Suprapubic skin (tissue), 4 donors: ENCODE measurements at regions not wholly inside any gene's neighbourhood (a gene's known extent, or its start where the extent isn't known, plus 50 kb on each side); places are given as distances from the start of the nearest gene placed in this dataset.
"Not testable (repeated sequence)": the region's sequence is repeated elsewhere in the genome, so short reads cannot be mapped to it uniquely, and the experiment has no call there.

Experiments
- DNase-seq, 2 donors: peaks; one replicate each; pipeline ENCODE4 v3.0.0-alpha.2; 2019; ENCODE audit warnings: low spot score in 2 of 2
- H3K27ac ChIP-seq: fragments of 200-600 bp; sonication (generic); one replicate; pipeline ENCODE4 v1.5.1; 2019
- H3K27me3 ChIP-seq: fragments of 200-600 bp; sonication (generic); one replicate; pipeline ENCODE4 v1.5.1; 2019
- H3K36me3 ChIP-seq: fragments of 200-600 bp; sonication (generic); one replicate; pipeline ENCODE4 v1.5.1; 2019
- H3K4me1 ChIP-seq: fragments of 200-600 bp; sonication (generic); one replicate; pipeline ENCODE4 v1.5.1; 2019
- H3K4me3 ChIP-seq: fragments of 200-600 bp; sonication (generic); one replicate; pipeline ENCODE4 v1.5.1; 2019; ENCODE audit warnings: mild to moderate bottlenecking
- H3K9me3 ChIP-seq: fragments of 200-600 bp; sonication (generic); one replicate; pipeline ENCODE4 v1.5.1; 2019
- EP300 ChIP-seq: sonication (generic); formaldehyde crosslinking; IDR thresholded peaks from one replicate; pipeline ENCODE4 v1.6.1; 2017; ENCODE audit warnings: antibody characterized with exemption
- POLR2A ChIP-seq, 2 donors: fragments of 450-650 bp; IDR thresholded peaks; one replicate each; pipeline ENCODE4 v1.6.1; 2017; ENCODE audit warnings: antibody characterized with exemption in 2 of 2, mild to moderate bottlenecking in 2 of 2, moderate library complexity in 2 of 2
- POLR2AphosphoS5 ChIP-seq, 3 donors: sonication (generic); formaldehyde crosslinking; IDR thresholded peaks; one replicate each; pipeline ENCODE4 v1.6.1; 2017; ENCODE audit warnings: antibody characterized with exemption in 3 of 3
- WGBS: methylation state at CpG from one replicate; pipeline ENCODE4 v1.1.5; 2018; 5-methylcytosine and 5-hydroxymethylcytosine counted together
- TF ChIP-seq, protein P1 (sequence below), 2 donors: fragments of 200-600 bp in 1 of 2; fragments of 450-650 bp in 1 of 2; sonication (generic) in 1 of 2; IDR thresholded peaks; one replicate each; pipeline ENCODE4 v1.5.1; 2016 to 2019; ENCODE audit warnings: antibody characterized with exemption in 2 of 2, mild to moderate bottlenecking in 1 of 2, moderate library complexity in 1 of 2

DNA sequence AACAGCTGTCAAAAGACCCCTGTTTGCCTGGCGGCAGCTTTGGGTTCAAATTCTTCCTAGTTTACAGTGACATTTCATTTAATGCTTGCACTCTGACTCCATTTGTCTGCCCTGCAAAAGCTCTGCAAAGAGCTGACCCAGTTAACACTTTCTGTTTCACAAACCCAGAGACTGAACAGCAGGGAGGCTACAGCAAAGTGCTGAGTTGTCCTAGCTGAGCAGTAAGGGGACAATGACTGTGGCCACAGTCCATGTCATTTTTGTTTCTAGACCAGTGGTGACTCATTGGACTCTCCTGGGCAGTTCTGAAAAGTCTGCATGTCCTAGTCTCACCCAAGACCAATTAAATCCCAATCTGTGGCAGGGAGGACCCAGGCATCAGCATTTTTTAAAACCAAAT, 994.8 kb upstream of the WWC1 start:
- Histone ChIP-seq H3K9me3 (no peaks in the 10 kb centered on the region), H3K36me3 (no peaks in the 10 kb centered on the region), H3K27ac (no peak overlapping the region), H3K27me3 (no peaks in the 10 kb centered on the region), H3K4me3 (no peak overlapping the region), H3K4me1 (peaks cover 31% of the 10 kb centered on the region)
- TF ChIP-seq POLR2A (IDR thresholded peaks at IDR 0.05) (no peak), EP300 (no peak)
- WGBS, result 24% methylated on average over 1 of the region's 1 CpG
- no peak for DNase-seq

DNA sequence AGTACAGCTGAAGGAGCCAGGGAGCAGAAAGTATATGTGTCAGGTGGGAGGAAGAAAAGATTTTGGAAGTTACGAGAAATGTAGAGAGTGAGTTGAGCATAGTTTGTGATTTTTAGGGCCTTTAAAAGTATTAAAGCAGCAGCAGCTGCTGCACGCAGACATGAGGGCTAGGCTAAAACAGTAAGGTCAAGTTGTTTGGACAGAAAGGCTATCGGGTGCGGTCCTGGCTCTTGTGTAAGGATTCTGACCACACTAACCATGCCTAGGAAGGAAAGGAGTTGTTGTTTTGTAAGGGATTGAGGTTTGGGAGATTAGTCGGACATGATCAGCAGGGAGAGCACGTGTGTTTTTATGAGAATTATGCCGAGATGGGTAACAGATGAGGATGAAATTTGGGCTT, 991.6 kb upstream of the WWC1 start:
- H3K36me3 ChIP-seq, H3K27me3 ChIP-seq: not testable (repeated sequence)
- WGBS, result 80% methylated on average over 7 of the region's 7 CpGs

DNA sequence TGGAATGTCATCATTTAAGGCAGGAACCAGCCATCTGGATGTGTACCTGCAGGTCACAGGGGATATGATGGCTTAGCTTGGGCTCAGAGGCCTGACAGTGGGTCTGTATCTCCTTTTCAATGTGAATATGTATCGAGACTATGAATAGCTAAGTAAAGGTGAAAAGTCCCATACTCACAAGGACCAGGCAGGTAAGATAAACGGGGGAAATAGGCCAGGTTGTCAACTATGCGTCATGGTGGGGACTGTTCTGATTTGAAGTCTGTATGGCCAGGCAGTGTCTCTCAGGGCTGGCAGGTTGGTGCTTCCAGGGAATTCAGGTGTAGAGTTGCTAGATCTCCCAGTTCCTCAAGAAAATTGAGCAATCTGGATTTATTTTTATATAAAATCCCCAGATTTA, 987.9 kb upstream of the WWC1 start:
- Histone ChIP-seq H3K27me3 (no peaks in the 10 kb centered on the region), H3K4me1 (no peaks in the 10 kb centered on the region), H3K4me3 (no peak overlapping the region), H3K36me3 (no peaks in the 10 kb centered on the region), H3K27ac (no peak overlapping the region), H3K9me3 (no peaks in the 10 kb centered on the region)
- 93% methylated on average over 3 of the region's 3 CpGs for WGBS
- no peak for TF ChIP-seq POLR2AphosphoS5 (IDR thresholded peaks at IDR 0.05)
- TF ChIP-seq, protein P1, sequence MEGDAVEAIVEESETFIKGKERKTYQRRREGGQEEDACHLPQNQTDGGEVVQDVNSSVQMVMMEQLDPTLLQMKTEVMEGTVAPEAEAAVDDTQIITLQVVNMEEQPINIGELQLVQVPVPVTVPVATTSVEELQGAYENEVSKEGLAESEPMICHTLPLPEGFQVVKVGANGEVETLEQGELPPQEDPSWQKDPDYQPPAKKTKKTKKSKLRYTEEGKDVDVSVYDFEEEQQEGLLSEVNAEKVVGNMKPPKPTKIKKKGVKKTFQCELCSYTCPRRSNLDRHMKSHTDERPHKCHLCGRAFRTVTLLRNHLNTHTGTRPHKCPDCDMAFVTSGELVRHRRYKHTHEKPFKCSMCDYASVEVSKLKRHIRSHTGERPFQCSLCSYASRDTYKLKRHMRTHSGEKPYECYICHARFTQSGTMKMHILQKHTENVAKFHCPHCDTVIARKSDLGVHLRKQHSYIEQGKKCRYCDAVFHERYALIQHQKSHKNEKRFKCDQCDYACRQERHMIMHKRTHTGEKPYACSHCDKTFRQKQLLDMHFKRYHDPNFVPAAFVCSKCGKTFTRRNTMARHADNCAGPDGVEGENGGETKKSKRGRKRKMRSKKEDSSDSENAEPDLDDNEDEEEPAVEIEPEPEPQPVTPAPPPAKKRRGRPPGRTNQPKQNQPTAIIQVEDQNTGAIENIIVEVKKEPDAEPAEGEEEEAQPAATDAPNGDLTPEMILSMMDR (IDR thresholded peaks at IDR 0.05), result no peak
- TF ChIP-seq POLR2A (IDR thresholded peaks at IDR 0.05), result no peak
- TF ChIP-seq EP300, result no peak
- no peak for DNase-seq

More for the DNA sequence above, 991.6 kb upstream of the WWC1 start:
- H3K4me1 ChIP-seq, result peaks cover 19% of the 10 kb centered on the region
- not testable (repeated sequence) for DNase-seq, H3K9me3 ChIP-seq, H3K27ac ChIP-seq, H3K4me3 ChIP-seq

- no peak for TF ChIP-seq POLR2AphosphoS5 (IDR thresholded peaks at IDR 0.05)
- no peak for TF ChIP-seq POLR2A (IDR thresholded peaks at IDR 0.05)
- no peak for TF ChIP-seq EP300
- TF ChIP-seq, protein P1 (IDR thresholded peaks at IDR 0.05), result no peak
- no peaks in the 10 kb centered on the region for H3K9me3 ChIP-seq
- no peak overlapping the region for H3K27ac ChIP-seq
- no peak for DNase-seq
- no peaks in the 10 kb centered on the region for H3K4me1 ChIP-seq
- H3K36me3 ChIP-seq, result no peaks in the 10 kb centered on the region
- no peaks in the 10 kb centered on the region for H3K27me3 ChIP-seq
- WGBS, result 75% methylated on average over 6 of the region's 6 CpGs
- H3K4me3 ChIP-seq, result no peak overlapping the region
Measured at GRCh38 chr5:167304834-167305469, 986.5 kb upstream of the WWC1 start.

DNA sequence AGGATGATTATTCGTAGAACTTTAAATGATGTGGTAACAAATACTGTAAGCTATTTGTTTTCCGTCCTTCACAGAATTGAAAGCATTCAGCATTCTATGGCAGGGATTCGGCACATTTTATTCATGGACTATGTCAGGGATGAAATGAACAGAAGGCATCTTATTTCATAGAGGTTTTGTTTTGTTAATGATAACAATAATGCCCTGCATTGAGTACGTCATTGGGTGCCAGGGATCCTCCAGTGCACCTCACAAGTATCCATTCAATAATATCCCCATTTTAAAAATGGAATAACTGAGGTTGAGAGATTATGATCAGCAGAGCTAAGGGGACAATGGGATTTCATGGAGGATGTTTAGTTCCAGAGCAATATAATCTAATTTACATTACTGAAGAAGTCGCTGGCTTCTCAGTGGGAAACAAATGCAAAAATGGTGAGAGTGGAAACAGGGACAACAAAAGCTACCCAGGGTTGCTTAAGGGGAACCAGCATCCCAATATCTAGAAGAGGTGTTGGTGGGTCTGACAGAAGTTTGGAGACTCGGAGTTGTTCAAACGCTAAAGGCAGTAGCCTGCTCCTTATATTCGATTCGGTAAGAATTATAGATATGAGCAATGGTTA, 985.7 kb upstream of the WWC1 start:
- TF ChIP-seq EP300 (no peak), POLR2AphosphoS5 (IDR thresholded peaks at IDR 0.05) (no peak), POLR2A (IDR thresholded peaks at IDR 0.05) (no peak)
- TF ChIP-seq, protein P1 (IDR thresholded peaks at IDR 0.05), result no peak
- Histone ChIP-seq H3K4me1 (no peaks in the 10 kb centered on the region), H3K9me3 (no peaks in the 10 kb centered on the region), H3K4me3 (no peak overlapping the region), H3K27ac (no peak overlapping the region), H3K36me3 (no peaks in the 10 kb centered on the region), H3K27me3 (no peaks in the 10 kb centered on the region)
- no peak for DNase-seq
- 71% methylated on average over 9 of the region's 9 CpGs for WGBS

GRCh38 chr5:167307042-167307441, 984.4 kb upstream of the WWC1 start:
- Histone ChIP-seq H3K27ac (no peak overlapping the region), H3K4me3 (no peak overlapping the region), H3K27me3 (no peaks in the 10 kb centered on the region), H3K4me1 (no peaks in the 10 kb centered on the region), H3K36me3 (no peaks in the 10 kb centered on the region), H3K9me3 (no peaks in the 10 kb centered on the region)
- 78% methylated on average over 4 of the region's 4 CpGs for WGBS
- no peak for TF ChIP-seq EP300
- TF ChIP-seq POLR2A (IDR thresholded peaks at IDR 0.05), result no peak
- TF ChIP-seq POLR2AphosphoS5 (IDR thresholded peaks at IDR 0.05), result no peak
- TF ChIP-seq, protein P1 (IDR thresholded peaks at IDR 0.05), result no peak
- no peak for DNase-seq
